ENCODE measurements at regions not wholly inside any gene's neighbourhood (a gene's known extent, or its start where the extent isn't known, plus 50 kb on each side); places are given as distances from the start of the nearest gene placed in this dataset.

DNA sequence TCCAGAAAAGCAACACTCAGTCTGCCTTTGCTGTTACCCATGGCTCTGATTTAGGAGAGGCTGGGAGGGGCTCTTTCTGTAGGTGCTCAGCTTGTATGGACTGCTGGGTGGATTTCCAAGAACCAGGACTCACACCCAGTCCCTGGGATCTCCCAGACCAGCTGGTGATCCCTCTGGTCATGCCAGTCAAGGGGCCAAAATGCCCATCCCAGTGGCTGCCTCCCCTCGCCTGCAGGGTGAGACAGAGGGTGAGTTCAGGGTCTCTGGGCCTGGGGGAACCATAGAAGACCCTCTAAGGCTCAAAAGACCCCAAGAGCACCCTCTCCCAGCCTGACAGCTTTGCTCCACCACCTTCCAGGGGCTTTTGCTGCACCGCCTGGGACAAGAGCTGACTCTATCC is 78.6 kb upstream of the MYL2 start:
- Histone ChIP-seq H3K4me3 (ENCODE audit: control extremely low read depth in 1 of 5, extremely low read depth in 1 of 5, insufficient read depth in 1 of 5, low read depth in 2 of 5, low read length in 4 of 5) (no peak overlapping the region), H3K9ac (ENCODE audit: low read length) (no peak overlapping the region), H3K4me1 (ENCODE audit: control insufficient read depth in 2 of 2, insufficient read depth in 2 of 2, low read length in 2 of 2) (no peaks in the 10 kb centered on the region), H3K27ac (ENCODE audit: low read length in 2 of 2) (no peak overlapping the region), H3K36me3 (replicated peaks in 1 of 2; ENCODE audit: control extremely low read depth in 1 of 2, control insufficient read depth in 1 of 2, extremely low read depth in 1 of 2, insufficient read depth in 2 of 2, low read length in 1 of 2) (no peaks in the 10 kb centered on the region), H3K4me2 (replicated peaks; ENCODE audit: low read depth, low read length, poor library complexity, severe bottlenecking) (no peak overlapping the region), H4K20me1 (ENCODE audit: control insufficient read depth, insufficient read depth, low read length, poor library complexity, severe bottlenecking) (no peaks in the 10 kb centered on the region), H3K9me3 (ENCODE audit: control extremely low read depth in 1 of 3, control insufficient read depth in 2 of 3, insufficient read depth in 1 of 3, low read length in 2 of 3) (peaks cover 0 to 20% (median 18%) of the 10 kb centered on the region in 3 donors), H3K79me2 (ENCODE audit: control insufficient read depth, insufficient read depth, low read length) (no peaks in the 10 kb centered on the region), H3K27me3 (replicated peaks in 1 of 4; ENCODE audit: control extremely low read depth in 1 of 4, control insufficient read depth in 3 of 4, insufficient read depth in 4 of 4, low read length in 3 of 4) (peaks cover 0 to 2% (median under 1%) of the 10 kb centered on the region in 4 experiments), H2AFZ (ENCODE audit: insufficient read depth, low read depth, low read length, poor library complexity, severe bottlenecking) (no peak overlapping the region)
- peaks cover 8% of the 10 kb centered on the region for H3K9me3 Mint-ChIP-seq (ENCODE audit: insufficient read depth)
- intact Hi-C loops (cut with micrococcal nuclease), result no loop called here
- H3K27ac Mint-ChIP-seq, result no peak overlapping the region
- DNase-seq, result no peak
- no peak for ATAC-seq (ENCODE audit: low read depth)
- 43% methylated on average over 1 of the region's 2 CpGs for WGBS (ENCODE audit: insufficient coverage)
- TF ChIP-seq EZH2 (IDR thresholded peaks at IDR 0.05; ENCODE audit: borderline replicate concordance, insufficient read depth, low read depth, low read length, poor library complexity, severe bottlenecking), result no peak
- ChIA-PET CTCF (no interaction called here), POLR2A (no interaction called here)
- no peak overlapping the region for H3K4me3 Mint-ChIP-seq
- H3K27me3 Mint-ChIP-seq, result peaks cover 20% of the 10 kb centered on the region
- H3K4me1 Mint-ChIP-seq, result no peaks in the 10 kb centered on the region

DNA sequence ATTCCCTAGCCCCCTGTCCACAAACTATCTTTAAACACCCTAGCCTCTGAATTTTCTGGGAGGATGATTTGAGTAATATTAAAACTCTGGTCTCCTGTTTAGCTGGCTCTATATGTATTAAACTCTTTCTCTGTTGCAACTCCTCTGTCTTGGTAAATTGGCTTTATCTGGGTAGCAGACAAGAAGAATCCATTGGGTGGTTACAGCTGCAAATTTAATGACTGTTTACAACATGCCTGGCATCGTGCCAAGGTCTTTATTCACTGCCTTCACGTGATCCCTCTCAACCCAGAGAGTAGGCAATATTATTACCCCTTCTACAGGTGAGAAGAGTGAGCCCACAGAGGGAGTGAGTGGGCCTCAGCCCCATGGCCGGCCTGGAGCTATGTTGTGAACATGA is 77.8 kb upstream of the MYL2 start:
- Mint-ChIP-seq H3K9me3 (ENCODE audit: insufficient read depth) (peaks cover 8% of the 10 kb centered on the region), H3K27me3 (peaks cover 21% of the 10 kb centered on the region), H3K4me3 (no peak overlapping the region), H3K4me1 (no peaks in the 10 kb centered on the region), H3K27ac (no peak overlapping the region)
- H3K79me2 ChIP-seq (ENCODE audit: control insufficient read depth, insufficient read depth, low read length), result no peaks in the 10 kb centered on the region
- ATAC-seq (ENCODE audit: low read depth) (no peak), DNase-seq (no peak)
- H3K4me3 ChIP-seq (ENCODE audit: control extremely low read depth in 1 of 5, extremely low read depth in 1 of 5, insufficient read depth in 1 of 5, low read depth in 2 of 5, low read length in 4 of 5), result no peak overlapping the region
- peaks cover 0 to 5% (median under 1%) of the 10 kb centered on the region in 4 experiments for H3K27me3 ChIP-seq (replicated peaks in 1 of 4; ENCODE audit: control extremely low read depth in 1 of 4, control insufficient read depth in 3 of 4, insufficient read depth in 4 of 4, low read length in 3 of 4)
- no peak for TF ChIP-seq EZH2 (IDR thresholded peaks at IDR 0.05; ENCODE audit: borderline replicate concordance, insufficient read depth, low read depth, low read length, poor library complexity, severe bottlenecking)
- TF ChIP-seq, protein P1, sequence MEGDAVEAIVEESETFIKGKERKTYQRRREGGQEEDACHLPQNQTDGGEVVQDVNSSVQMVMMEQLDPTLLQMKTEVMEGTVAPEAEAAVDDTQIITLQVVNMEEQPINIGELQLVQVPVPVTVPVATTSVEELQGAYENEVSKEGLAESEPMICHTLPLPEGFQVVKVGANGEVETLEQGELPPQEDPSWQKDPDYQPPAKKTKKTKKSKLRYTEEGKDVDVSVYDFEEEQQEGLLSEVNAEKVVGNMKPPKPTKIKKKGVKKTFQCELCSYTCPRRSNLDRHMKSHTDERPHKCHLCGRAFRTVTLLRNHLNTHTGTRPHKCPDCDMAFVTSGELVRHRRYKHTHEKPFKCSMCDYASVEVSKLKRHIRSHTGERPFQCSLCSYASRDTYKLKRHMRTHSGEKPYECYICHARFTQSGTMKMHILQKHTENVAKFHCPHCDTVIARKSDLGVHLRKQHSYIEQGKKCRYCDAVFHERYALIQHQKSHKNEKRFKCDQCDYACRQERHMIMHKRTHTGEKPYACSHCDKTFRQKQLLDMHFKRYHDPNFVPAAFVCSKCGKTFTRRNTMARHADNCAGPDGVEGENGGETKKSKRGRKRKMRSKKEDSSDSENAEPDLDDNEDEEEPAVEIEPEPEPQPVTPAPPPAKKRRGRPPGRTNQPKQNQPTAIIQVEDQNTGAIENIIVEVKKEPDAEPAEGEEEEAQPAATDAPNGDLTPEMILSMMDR (IDR thresholded peaks at IDR 0.05), result no peak
- intact Hi-C loops (cut with micrococcal nuclease), result no loop called here
- no peaks in the 10 kb centered on the region for H4K20me1 ChIP-seq (ENCODE audit: control insufficient read depth, insufficient read depth, low read length, poor library complexity, severe bottlenecking)
- 100% methylated on average over 1 of the region's 3 CpGs for WGBS (ENCODE audit: insufficient coverage)
- CTCF ChIA-PET, result no interaction called here
- H3K4me2 ChIP-seq (replicated peaks; ENCODE audit: low read depth, low read length, poor library complexity, severe bottlenecking), result no peak overlapping the region
- H3K27ac ChIP-seq (ENCODE audit: low read length in 2 of 2), result no peak overlapping the region
- POLR2A ChIA-PET, result no interaction called here
- no peak overlapping the region for H2AFZ ChIP-seq (ENCODE audit: insufficient read depth, low read depth, low read length, poor library complexity, severe bottlenecking)
- peaks cover 0 to 20% (median 18%) of the 10 kb centered on the region in 3 donors for H3K9me3 ChIP-seq (ENCODE audit: control extremely low read depth in 1 of 3, control insufficient read depth in 2 of 3, insufficient read depth in 1 of 3, low read length in 2 of 3)
- H3K4me1 ChIP-seq (ENCODE audit: control insufficient read depth in 2 of 2, insufficient read depth in 2 of 2, low read length in 2 of 2), result no peaks in the 10 kb centered on the region
- no peaks in the 10 kb centered on the region for H3K36me3 ChIP-seq (replicated peaks in 1 of 2; ENCODE audit: control extremely low read depth in 1 of 2, control insufficient read depth in 1 of 2, extremely low read depth in 1 of 2, insufficient read depth in 2 of 2, low read length in 1 of 2)
- H3K9ac ChIP-seq (ENCODE audit: low read length), result no peak overlapping the region
